ENCODE measurements at regions not wholly inside any gene's neighbourhood (a gene's known extent, or its start where the extent isn't known, plus 50 kb on each side); places are given as distances from the start of the nearest gene placed in this dataset.

DNA sequence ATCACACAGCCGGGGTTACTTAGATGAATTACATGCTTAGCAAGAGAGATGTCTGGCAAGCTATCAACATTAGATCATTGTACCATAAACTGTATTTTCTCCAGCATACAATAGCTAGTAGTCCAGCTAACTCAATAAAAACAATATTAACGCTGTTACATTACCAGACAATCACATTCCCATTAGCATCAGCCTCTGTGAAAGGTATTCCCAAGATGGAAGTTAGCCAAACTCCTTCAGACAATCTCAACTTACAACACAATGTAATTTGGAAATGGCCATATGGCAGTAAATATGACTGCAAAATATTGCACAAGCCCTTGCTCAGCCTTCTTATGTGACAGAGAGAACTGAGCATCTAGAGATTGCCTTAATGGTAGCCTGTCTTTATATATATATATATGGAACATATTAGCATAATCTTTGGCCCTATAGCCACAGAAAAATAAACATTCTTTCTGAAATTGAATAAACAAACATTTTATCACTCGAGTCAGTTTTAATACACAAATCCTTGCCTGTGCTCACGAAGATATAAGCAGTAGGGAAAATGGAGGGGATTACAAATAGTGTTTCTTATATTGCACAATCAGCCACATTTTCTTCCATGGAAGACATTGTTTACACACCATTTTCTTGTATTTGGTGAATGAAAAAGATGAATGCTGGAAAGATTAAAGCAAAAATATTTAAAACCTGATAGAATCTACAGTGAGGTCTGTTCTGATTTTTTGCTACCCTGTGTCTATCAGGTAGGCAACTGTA, 1060.5 kb downstream of the DIAPH3 start:
- Histone ChIP-seq H3K9me3 (ENCODE audit: control insufficient read depth in 1 of 2, insufficient read depth in 1 of 2, low read length in 2 of 2) (no peaks in the 10 kb centered on the region), H3K4me1 (ENCODE audit: insufficient read depth, low read length) (no peaks in the 10 kb centered on the region), H3K36me3 (ENCODE audit: insufficient read depth, low read length) (no peaks in the 10 kb centered on the region), H3K27ac (ENCODE audit: low read depth in 1 of 2, low read length in 2 of 2) (no peak overlapping the region), H3K4me3 (ENCODE audit: low read length) (no peak overlapping the region), H3K27me3 (ENCODE audit: control insufficient read depth in 1 of 2, insufficient read depth in 2 of 2, low read length in 2 of 2) (no peaks in the 10 kb centered on the region)
- POLR2A ChIA-PET: no interaction called here
- DNase-seq (no peak), ATAC-seq (ENCODE audit: poor library complexity) (no peak)
- TF ChIP-seq, protein P1, sequence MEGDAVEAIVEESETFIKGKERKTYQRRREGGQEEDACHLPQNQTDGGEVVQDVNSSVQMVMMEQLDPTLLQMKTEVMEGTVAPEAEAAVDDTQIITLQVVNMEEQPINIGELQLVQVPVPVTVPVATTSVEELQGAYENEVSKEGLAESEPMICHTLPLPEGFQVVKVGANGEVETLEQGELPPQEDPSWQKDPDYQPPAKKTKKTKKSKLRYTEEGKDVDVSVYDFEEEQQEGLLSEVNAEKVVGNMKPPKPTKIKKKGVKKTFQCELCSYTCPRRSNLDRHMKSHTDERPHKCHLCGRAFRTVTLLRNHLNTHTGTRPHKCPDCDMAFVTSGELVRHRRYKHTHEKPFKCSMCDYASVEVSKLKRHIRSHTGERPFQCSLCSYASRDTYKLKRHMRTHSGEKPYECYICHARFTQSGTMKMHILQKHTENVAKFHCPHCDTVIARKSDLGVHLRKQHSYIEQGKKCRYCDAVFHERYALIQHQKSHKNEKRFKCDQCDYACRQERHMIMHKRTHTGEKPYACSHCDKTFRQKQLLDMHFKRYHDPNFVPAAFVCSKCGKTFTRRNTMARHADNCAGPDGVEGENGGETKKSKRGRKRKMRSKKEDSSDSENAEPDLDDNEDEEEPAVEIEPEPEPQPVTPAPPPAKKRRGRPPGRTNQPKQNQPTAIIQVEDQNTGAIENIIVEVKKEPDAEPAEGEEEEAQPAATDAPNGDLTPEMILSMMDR (IDR thresholded peaks at IDR 0.05): no peak
- Mint-ChIP-seq H3K36me3 (ENCODE audit: low read depth) (no peaks in the 10 kb centered on the region), H3K27me3 (no peaks in the 10 kb centered on the region), H3K4me1 (ENCODE audit: low read depth) (no peaks in the 10 kb centered on the region), H3K27ac (no peak overlapping the region), H3K9me3 (no peaks in the 10 kb centered on the region), H3K4me3 (no peak overlapping the region)
- CTCF ChIA-PET: no interaction called here
- intact Hi-C loops (cut with DNase I, micrococcal nuclease): no loop called here

DNA sequence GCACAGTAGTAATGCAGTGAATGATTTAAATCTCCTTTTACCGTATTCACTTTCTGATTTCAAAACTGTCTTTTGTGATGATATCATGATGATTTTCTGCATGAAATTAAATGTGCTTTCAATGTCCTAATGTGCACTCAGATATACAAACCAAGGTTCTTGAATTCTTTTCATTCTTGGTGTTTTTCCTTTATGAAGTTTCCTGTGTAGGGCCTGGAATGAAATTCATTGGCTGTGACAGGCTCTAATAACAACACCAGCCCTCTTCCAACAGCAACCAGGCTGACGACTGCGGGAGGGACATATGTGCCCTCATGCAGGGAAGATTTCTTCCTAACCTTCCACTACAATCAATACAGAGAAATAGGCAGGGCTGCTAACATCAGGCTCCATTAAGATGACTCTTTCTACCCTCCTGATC, 1052.0 kb downstream of the DIAPH3 start:
- no peaks in the 10 kb centered on the region for H3K27me3 ChIP-seq (ENCODE audit: control insufficient read depth in 1 of 2, insufficient read depth in 2 of 2, low read length in 2 of 2)
- ATAC-seq (ENCODE audit: poor library complexity) (no peak), DNase-seq (no peak)
- no peak overlapping the region for H3K4me3 ChIP-seq (ENCODE audit: low read length)
- no peaks in the 10 kb centered on the region for H3K4me1 ChIP-seq (ENCODE audit: insufficient read depth, low read length)
- ChIA-PET CTCF (no interaction called here), POLR2A (no interaction called here)
- H3K4me1 Mint-ChIP-seq (ENCODE audit: low read depth): no peaks in the 10 kb centered on the region
- H3K27ac Mint-ChIP-seq: no peak overlapping the region
- no peaks in the 10 kb centered on the region for H3K27me3 Mint-ChIP-seq
- no peak overlapping the region for H3K4me3 Mint-ChIP-seq
- peaks cover 2% of the 10 kb centered on the region for H3K9me3 Mint-ChIP-seq
- intact Hi-C loops (cut with DNase I, micrococcal nuclease): no loop called here
- H3K9me3 ChIP-seq (ENCODE audit: control insufficient read depth in 1 of 2, insufficient read depth in 1 of 2, low read length in 2 of 2): no peaks in the 10 kb centered on the region
- no peaks in the 10 kb centered on the region for H3K36me3 Mint-ChIP-seq (ENCODE audit: low read depth)
- H3K36me3 ChIP-seq (ENCODE audit: insufficient read depth, low read length): no peaks in the 10 kb centered on the region
- TF ChIP-seq, protein P1 (IDR thresholded peaks at IDR 0.05): no peak
- no peak overlapping the region for H3K27ac ChIP-seq (ENCODE audit: low read depth in 1 of 2, low read length in 2 of 2)

DNA sequence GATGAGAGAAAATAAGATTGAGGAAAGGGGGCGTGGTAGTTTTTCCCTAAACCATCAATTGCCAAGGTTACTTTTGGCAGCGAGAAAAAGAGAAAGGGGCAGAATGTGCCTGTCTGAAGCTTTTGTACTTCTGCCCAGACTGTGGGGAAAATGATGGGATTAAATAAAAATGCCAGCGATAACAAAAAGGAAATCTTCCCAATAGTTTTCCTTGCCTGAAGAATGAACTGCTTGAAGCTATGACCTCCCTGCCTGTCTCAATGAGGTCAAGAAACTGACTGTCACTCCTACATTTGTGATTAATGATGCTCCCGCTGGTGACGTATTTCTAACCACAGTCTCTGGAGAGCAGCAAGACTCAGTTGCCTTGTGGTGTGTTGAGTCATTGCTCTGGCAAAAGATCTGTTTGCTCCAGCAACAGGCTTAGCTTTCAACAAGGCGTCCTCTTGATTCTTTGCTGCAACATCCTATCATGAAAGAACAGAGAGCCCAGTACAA, 1051.5 kb downstream of the DIAPH3 start:
- H3K4me1 Mint-ChIP-seq (ENCODE audit: low read depth): no peaks in the 10 kb centered on the region
- Histone ChIP-seq H3K4me3 (ENCODE audit: low read length) (no peak overlapping the region), H3K27ac (ENCODE audit: low read depth in 1 of 2, low read length in 2 of 2) (no peak overlapping the region), H3K27me3 (ENCODE audit: control insufficient read depth in 1 of 2, insufficient read depth in 2 of 2, low read length in 2 of 2) (no peaks in the 10 kb centered on the region), H3K9me3 (ENCODE audit: control insufficient read depth in 1 of 2, insufficient read depth in 1 of 2, low read length in 2 of 2) (no peaks in the 10 kb centered on the region), H3K36me3 (ENCODE audit: insufficient read depth, low read length) (no peaks in the 10 kb centered on the region), H3K4me1 (ENCODE audit: insufficient read depth, low read length) (no peaks in the 10 kb centered on the region)
- H3K4me3 Mint-ChIP-seq: no peak overlapping the region
- TF ChIP-seq, protein P1 (IDR thresholded peaks at IDR 0.05): no peak
- peaks cover 2% of the 10 kb centered on the region for H3K9me3 Mint-ChIP-seq
- DNase-seq: no peak
- intact Hi-C loops (cut with DNase I, micrococcal nuclease): no loop called here
- no peak for ATAC-seq (ENCODE audit: poor library complexity)
- ChIA-PET POLR2A (no interaction called here), CTCF (no interaction called here)
- H3K27me3 Mint-ChIP-seq: no peaks in the 10 kb centered on the region
- H3K36me3 Mint-ChIP-seq (ENCODE audit: low read depth): no peaks in the 10 kb centered on the region
- H3K27ac Mint-ChIP-seq: no peak overlapping the region

All from CD4-positive, alpha-beta T cell (primary cell).